Ectodermal cell (in vitro differentiated cells): ENCODE measurements at regions not wholly inside any gene's neighbourhood (a gene's known extent, or its start where the extent isn't known, plus 50 kb on each side); places are given as distances from the start of the nearest gene placed in this dataset.

Experiments
- H3K27ac ChIP-seq: 2 replicates; pipeline ENCODE4 v1.7.0; 2013; ENCODE audit warnings: mild to moderate bottlenecking, low read depth, low read length; ENCODE audit not compliant: insufficient read depth, poor library complexity, severe bottlenecking
- H3K27me3 ChIP-seq: 2 replicates; pipeline ENCODE4 v1.7.0; 2013; ENCODE audit warnings: mild to moderate bottlenecking, low read length; ENCODE audit not compliant: insufficient read depth, control insufficient read depth, poor library complexity, severe bottlenecking
- H3K36me3 ChIP-seq: one replicate; pipeline ENCODE4 v1.7.0; 2013; ENCODE audit warnings: low read length; ENCODE audit not compliant: control insufficient read depth, insufficient read depth
- H3K4me1 ChIP-seq: one replicate; pipeline ENCODE4 v1.7.0; 2013; ENCODE audit warnings: low read length; ENCODE audit not compliant: control insufficient read depth, insufficient read depth
- H3K4me3 ChIP-seq: 2 replicates; pipeline ENCODE4 v1.7.0; 2013; ENCODE audit warnings: low read depth, low read length, control low read depth; ENCODE audit not compliant: insufficient read depth
- H3K9me3 ChIP-seq: 2 replicates; pipeline ENCODE4 v1.7.0; 2013; ENCODE audit warnings: mild to moderate bottlenecking, low read length, moderate library complexity; ENCODE audit not compliant: control insufficient read depth
- WGBS, 2 experiments: methylation state at CpG; one replicate each; pipeline ENCODE4 v1.1.7; 2013; ENCODE audit warnings: missing lambda C conversion rate in 2 of 2; 5-methylcytosine and 5-hydroxymethylcytosine counted together

GRCh38 chr14:65958664-65959562, 527.3 kb upstream of the CCDC196 start:
- no peak overlapping the region for H3K27ac ChIP-seq
- 82% methylated on average over 11 to 13 of the region's 13 CpGs for WGBS, 2 experiments

GRCh38 chr14:65959563-65960024, 526.6 kb upstream of the CCDC196 start:
- Histone ChIP-seq H3K9me3 (no peaks in the 10 kb centered on the region), H3K27me3 (no peaks in the 10 kb centered on the region), H3K4me3 (no peak overlapping the region), H3K4me1 (peaks cover 8% of the 10 kb centered on the region), H3K36me3 (no peaks in the 10 kb centered on the region), H3K27ac (no peak overlapping the region)
- 97% methylated on average over 2 of the region's 2 CpGs for WGBS, 2 experiments

More at GRCh38 chr14:65958664-65959562, 527.3 kb upstream of the CCDC196 start:
- peaks cover 8% of the 10 kb centered on the region for H3K4me1 ChIP-seq
- H3K36me3 ChIP-seq, result no peaks in the 10 kb centered on the region
- no peaks in the 10 kb centered on the region for H3K9me3 ChIP-seq
- H3K27me3 ChIP-seq, result no peaks in the 10 kb centered on the region
- no peak overlapping the region for H3K4me3 ChIP-seq

- no peaks in the 10 kb centered on the region for H3K27me3 ChIP-seq
- WGBS, 2 experiments, result 56 to 62% methylated on average over 7 of the region's 7 CpGs
Measured at GRCh38 chr14:65961004-65961403, 525.2 kb upstream of the CCDC196 start.

GRCh38 chr14:65962952-65963351, 523.2 kb upstream of the CCDC196 start:
- H3K27me3 ChIP-seq, result no peaks in the 10 kb centered on the region
- 94 to 95% methylated on average over 3 of the region's 3 CpGs for WGBS, 2 experiments
- peaks cover under 1% of the 10 kb centered on the region for H3K4me1 ChIP-seq
- H3K9me3 ChIP-seq, result no peaks in the 10 kb centered on the region
- H3K27ac ChIP-seq, result no peak overlapping the region
- H3K4me3 ChIP-seq, result no peak overlapping the region
- H3K36me3 ChIP-seq, result no peaks in the 10 kb centered on the region

More at GRCh38 chr14:65961004-65961403, 525.2 kb upstream of the CCDC196 start:
- Histone ChIP-seq H3K36me3 (no peaks in the 10 kb centered on the region), H3K4me3 (no peak overlapping the region), H3K4me1 (peaks cover 8% of the 10 kb centered on the region), H3K9me3 (no peaks in the 10 kb centered on the region), H3K27ac (no peak overlapping the region)

- no peak overlapping the region for H3K4me3 ChIP-seq
- no peaks in the 10 kb centered on the region for H3K36me3 ChIP-seq
- no peak overlapping the region for H3K27ac ChIP-seq
- no peaks in the 10 kb centered on the region for H3K27me3 ChIP-seq
- 67 to 96% methylated on average over 1 to 2 of the region's 2 CpGs for WGBS, 2 experiments
- no peaks in the 10 kb centered on the region for H3K4me1 ChIP-seq
- H3K9me3 ChIP-seq, result no peaks in the 10 kb centered on the region
Measured at GRCh38 chr14:65964366-65964765, 521.8 kb upstream of the CCDC196 start.

GRCh38 chr14:65966188-65966587, 520.0 kb upstream of the CCDC196 start:
- no peaks in the 10 kb centered on the region for H3K36me3 ChIP-seq
- no peaks in the 10 kb centered on the region for H3K27me3 ChIP-seq
- H3K9me3 ChIP-seq, result no peaks in the 10 kb centered on the region
- 92 to 93% methylated on average over 2 of the region's 2 CpGs for WGBS, 2 experiments
- H3K4me1 ChIP-seq, result no peaks in the 10 kb centered on the region
- H3K4me3 ChIP-seq, result no peak overlapping the region
- H3K27ac ChIP-seq, result no peak overlapping the region

- Histone ChIP-seq H3K36me3 (no peaks in the 10 kb centered on the region), H3K27ac (no peak overlapping the region), H3K9me3 (no peaks in the 10 kb centered on the region), H3K4me3 (no peak overlapping the region), H3K27me3 (no peaks in the 10 kb centered on the region), H3K4me1 (peaks cover 8% of the 10 kb centered on the region)
- 76 to 78% methylated on average over 4 of the region's 4 CpGs for WGBS, 2 experiments
Measured at GRCh38 chr14:65972346-65972870, 513.8 kb upstream of the CCDC196 start.

GRCh38 chr14:65972891-65973290, 513.3 kb upstream of the CCDC196 start:
- no peaks in the 10 kb centered on the region for H3K9me3 ChIP-seq
- H3K4me1 ChIP-seq, result peaks cover 8% of the 10 kb centered on the region
- no peaks in the 10 kb centered on the region for H3K36me3 ChIP-seq
- H3K27me3 ChIP-seq, result no peaks in the 10 kb centered on the region
- H3K4me3 ChIP-seq, result no peak overlapping the region
- 92% methylated on average over 3 of the region's 3 CpGs for WGBS, 2 experiments
- H3K27ac ChIP-seq, result no peak overlapping the region

GRCh38 chr14:65975865-65976264, 510.3 kb upstream of the CCDC196 start:
- peaks cover 8% of the 10 kb centered on the region for H3K4me1 ChIP-seq
- WGBS, 2 experiments, result 82 to 84% methylated on average over 3 of the region's 3 CpGs

GRCh38 chr14:65976761-65977404, 509.3 kb upstream of the CCDC196 start:
- H3K36me3 ChIP-seq, result no peaks in the 10 kb centered on the region
- H3K9me3 ChIP-seq, result no peaks in the 10 kb centered on the region
- WGBS, 2 experiments, result 89 to 91% methylated on average over 6 of the region's 6 CpGs
- no peaks in the 10 kb centered on the region for H3K27me3 ChIP-seq
- H3K27ac ChIP-seq, result no peak overlapping the region
- H3K4me1 ChIP-seq, result peaks cover 7% of the 10 kb centered on the region
- no peak overlapping the region for H3K4me3 ChIP-seq

More at GRCh38 chr14:65975865-65976264, 510.3 kb upstream of the CCDC196 start:
- H3K4me3 ChIP-seq, result no peak overlapping the region
- no peaks in the 10 kb centered on the region for H3K9me3 ChIP-seq
- no peaks in the 10 kb centered on the region for H3K36me3 ChIP-seq
- no peak overlapping the region for H3K27ac ChIP-seq
- H3K27me3 ChIP-seq, result no peaks in the 10 kb centered on the region
